ENCODE measurements at regions not wholly inside any gene's neighbourhood (a gene's known extent, or its start where the extent isn't known, plus 50 kb on each side); places are given as distances from the start of the nearest gene placed in this dataset.

- DNase-seq (ENCODE audit: low spot score), result no peak
- TF ChIP-seq EZH2phosphoT487 (IDR thresholded peaks at IDR 0.05; ENCODE audit: low read depth, severe bottlenecking, unreplicated experiment) (no peak), CTCF (IDR thresholded peaks at IDR 0.05; ENCODE audit: poor library complexity) (no peak), EZH2 (IDR thresholded peaks at IDR 0.05; ENCODE audit: borderline replicate concordance) (no peak)
- Histone ChIP-seq H3K79me2 (no peaks in the 10 kb centered on the region), H3K27ac (no peak overlapping the region), H3K4me3 (no peak overlapping the region), H3K27me3 (no peaks in the 10 kb centered on the region), H2AFZ (no peak overlapping the region), H3K4me1 (ENCODE audit: insufficient read depth) (no peaks in the 10 kb centered on the region), H4K20me1 (ENCODE audit: insufficient read depth, poor library complexity, severe bottlenecking) (no peaks in the 10 kb centered on the region), H3K9me3 (ENCODE audit: low read depth) (no peaks in the 10 kb centered on the region), H3K36me3 (replicated peaks; ENCODE audit: insufficient read depth, low read depth) (no peaks in the 10 kb centered on the region), H3K9me2 (replicated peaks; ENCODE audit: insufficient read depth) (no peaks in the 10 kb centered on the region), H3K4me2 (no peak overlapping the region)
- WGBS (ENCODE audit: low lambda C conversion rate, missing lambda C conversion rate), result 84% methylated on average over 6 of the region's 6 CpGs
These were observed 57.1 kb upstream of the CELF2 start for GRCh38 chr10:10960534-10960933.

DNA sequence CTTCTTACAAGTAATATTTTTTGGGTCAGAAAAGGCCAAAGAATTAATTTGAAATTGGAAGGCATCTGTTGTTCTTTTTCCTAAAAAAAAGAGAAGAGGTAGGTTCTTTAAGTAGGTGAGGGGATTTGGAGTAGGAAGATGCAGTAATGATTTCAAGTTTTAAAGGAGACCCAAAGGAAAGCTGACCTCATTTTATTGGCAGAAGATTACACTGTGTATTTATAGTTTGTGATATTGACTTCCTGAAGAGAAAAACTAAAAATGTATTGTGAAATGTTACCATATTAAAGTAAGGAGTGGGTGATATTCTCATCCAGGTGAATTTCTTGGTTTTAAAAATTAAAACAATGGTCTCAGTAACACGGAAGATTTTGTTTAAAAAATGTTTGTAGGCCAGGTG lies 56.6 kb upstream of the CELF2 start:
- no peak overlapping the region for H3K4me2 ChIP-seq
- no peaks in the 10 kb centered on the region for H3K9me2 ChIP-seq (replicated peaks; ENCODE audit: insufficient read depth)
- H2AFZ ChIP-seq, result no peak overlapping the region
- H4K20me1 ChIP-seq (ENCODE audit: insufficient read depth, poor library complexity, severe bottlenecking), result no peaks in the 10 kb centered on the region
- H3K9me3 ChIP-seq (ENCODE audit: low read depth), result no peaks in the 10 kb centered on the region
- no peak overlapping the region for H3K4me3 ChIP-seq
- 83% methylated on average over 1 of the region's 1 CpG for WGBS (ENCODE audit: low lambda C conversion rate, missing lambda C conversion rate)
- H3K79me2 ChIP-seq, result no peaks in the 10 kb centered on the region
- TF ChIP-seq EZH2phosphoT487 (IDR thresholded peaks at IDR 0.05; ENCODE audit: low read depth, severe bottlenecking, unreplicated experiment) (no peak), CTCF (IDR thresholded peaks at IDR 0.05; ENCODE audit: poor library complexity) (no peak), EZH2 (IDR thresholded peaks at IDR 0.05; ENCODE audit: borderline replicate concordance) (no peak)
- no peaks in the 10 kb centered on the region for H3K4me1 ChIP-seq (ENCODE audit: insufficient read depth)
- H3K27ac ChIP-seq, result no peak overlapping the region
- DNase-seq (ENCODE audit: low spot score), result no peak
- H3K36me3 ChIP-seq (replicated peaks; ENCODE audit: insufficient read depth, low read depth), result no peaks in the 10 kb centered on the region
- H3K27me3 ChIP-seq, result no peaks in the 10 kb centered on the region

GRCh38 chr10:10967029-10967428 lies 50.6 kb upstream of the CELF2 start:
- no peaks in the 10 kb centered on the region for H3K79me2 ChIP-seq
- H2AFZ ChIP-seq, result no peak overlapping the region
- H3K9me3 ChIP-seq (ENCODE audit: low read depth), result no peaks in the 10 kb centered on the region
- no peak overlapping the region for H3K4me3 ChIP-seq
- H3K4me2 ChIP-seq, result no peak overlapping the region
- no peaks in the 10 kb centered on the region for H3K27me3 ChIP-seq
- no peaks in the 10 kb centered on the region for H3K36me3 ChIP-seq (replicated peaks; ENCODE audit: insufficient read depth, low read depth)
- H3K9me2 ChIP-seq (replicated peaks; ENCODE audit: insufficient read depth), result no peaks in the 10 kb centered on the region
- no peak for DNase-seq (ENCODE audit: low spot score)
- TF ChIP-seq EZH2 (IDR thresholded peaks at IDR 0.05; ENCODE audit: borderline replicate concordance), result no peak
- TF ChIP-seq CTCF (IDR thresholded peaks at IDR 0.05; ENCODE audit: poor library complexity), result no peak
- TF ChIP-seq EZH2phosphoT487 (IDR thresholded peaks at IDR 0.05; ENCODE audit: low read depth, severe bottlenecking, unreplicated experiment), result no peak
- WGBS (ENCODE audit: low lambda C conversion rate, missing lambda C conversion rate), result 89% methylated on average over 10 of the region's 10 CpGs
- no peaks in the 10 kb centered on the region for H4K20me1 ChIP-seq (ENCODE audit: insufficient read depth, poor library complexity, severe bottlenecking)
- no peaks in the 10 kb centered on the region for H3K4me1 ChIP-seq (ENCODE audit: insufficient read depth)
- no peak overlapping the region for H3K27ac ChIP-seq
